ENCODE measurements at regions not wholly inside any gene's neighbourhood (a gene's known extent, or its start where the extent isn't known, plus 50 kb on each side); places are given as distances from the start of the nearest gene placed in this dataset.
"Not testable (repeated sequence)": the region's sequence is repeated elsewhere in the genome, so short reads cannot be mapped to it uniquely, and the experiment has no call there.

- not testable (repeated sequence) for DNase-seq (ENCODE audit: low read depth in 2 of 2)
These were observed 53.6 kb upstream of the PLGLB1 start for GRCh38 chr2:87075054-87075790.

DNA sequence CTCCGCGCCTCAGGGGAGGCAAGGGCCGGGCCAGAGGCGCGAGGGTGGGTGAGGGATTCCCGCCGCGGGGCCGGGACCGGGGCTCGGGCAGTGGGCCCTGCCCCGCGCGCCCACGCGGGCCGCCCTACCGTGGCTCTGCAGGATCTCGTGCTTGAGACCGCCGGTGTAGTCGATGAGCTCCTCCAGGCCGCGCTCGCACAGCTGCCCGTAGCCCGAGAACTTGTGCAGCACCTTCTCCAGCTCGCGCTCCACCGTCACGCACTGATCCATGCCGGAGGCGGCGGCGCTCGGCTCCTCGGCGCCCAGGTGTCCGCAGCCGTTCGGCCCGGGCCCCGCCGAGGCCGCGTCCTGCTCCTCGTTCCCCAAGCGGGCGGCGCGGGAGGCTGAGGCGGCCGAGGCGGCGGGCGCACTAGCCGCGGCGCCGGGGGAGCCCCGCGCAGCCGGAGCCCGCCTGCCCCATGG, 54.2 kb upstream of the PLGLB1 start:
- peak; percentile 22 to 31 for DNase-seq (ENCODE audit: low read depth in 2 of 2)

GRCh38 chr2:87076253-87077123, 54.8 kb upstream of the PLGLB1 start:
- peak; percentile 73 to 84 for DNase-seq (ENCODE audit: low read depth in 2 of 2)

- DNase-seq (ENCODE audit: low read depth in 2 of 2): not testable (repeated sequence)
These were observed 55.4 kb upstream of the PLGLB1 start for GRCh38 chr2:87077124-87077446.

- DNase-seq (ENCODE audit: low read depth in 2 of 2): not testable (repeated sequence)
These were observed 60.1 kb upstream of the PLGLB1 start for GRCh38 chr2:87081727-87082126.

GRCh38 chr2:87088079-87088478, 66.4 kb upstream of the PLGLB1 start:
- DNase-seq (ENCODE audit: low read depth in 2 of 2): not testable (repeated sequence)

- DNase-seq (ENCODE audit: low read depth in 2 of 2): not testable (repeated sequence)
These were observed 67.8 kb upstream of the PLGLB1 start for GRCh38 chr2:87089401-87089800.

DNA sequence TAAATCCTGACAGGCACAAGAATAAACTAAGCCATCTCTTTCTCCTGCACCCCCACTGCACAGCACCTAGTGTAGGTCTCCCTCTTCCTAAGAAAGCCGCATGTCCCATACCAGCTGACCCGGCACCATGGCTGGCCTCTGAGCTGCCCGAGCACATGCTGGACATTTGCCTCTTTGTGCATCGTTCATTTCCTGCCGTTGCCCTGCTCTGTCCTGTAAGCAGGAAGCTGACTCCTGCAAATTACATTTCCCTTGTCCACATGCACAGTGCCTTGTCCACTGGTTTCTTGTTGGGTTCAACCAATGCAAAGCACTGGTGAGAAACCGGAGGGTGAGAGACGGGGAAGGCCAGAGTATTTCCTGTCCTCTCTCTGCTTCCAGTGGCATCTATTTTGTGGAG, 71.6 kb upstream of the PLGLB1 start:
- not testable (repeated sequence) for DNase-seq (ENCODE audit: low read depth in 2 of 2)

DNA sequence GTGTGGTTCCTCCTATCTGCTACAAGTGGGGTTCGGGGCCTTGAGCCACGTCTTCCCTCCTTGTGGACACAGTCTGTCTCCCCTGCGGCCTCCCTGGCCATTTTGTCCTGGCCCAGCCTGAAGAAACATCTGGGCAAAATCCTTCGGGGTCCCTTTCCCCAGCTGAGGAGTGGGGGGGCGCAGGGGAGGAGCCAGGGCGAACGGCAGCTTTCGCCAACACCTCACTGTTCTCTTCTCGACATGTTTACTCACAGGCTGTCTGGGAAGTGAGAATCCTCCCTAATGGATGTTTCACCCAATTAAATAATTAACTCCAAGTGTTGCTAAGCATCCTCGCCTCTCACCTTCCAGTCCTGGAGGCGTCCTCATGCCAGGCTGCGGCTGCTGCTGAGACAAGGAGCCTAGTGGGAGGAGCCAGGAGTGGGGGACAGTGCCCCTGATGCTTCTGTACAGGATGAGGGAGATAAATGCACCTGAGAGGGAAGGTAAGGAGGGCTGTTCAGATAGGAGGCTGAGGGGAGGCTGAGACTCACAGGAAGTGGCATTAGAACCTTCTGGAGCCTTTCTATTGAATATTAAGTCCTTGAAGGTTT, 72.4 kb upstream of the PLGLB1 start:
- not testable (repeated sequence) for DNase-seq (ENCODE audit: low read depth in 2 of 2)

- not testable (repeated sequence) for DNase-seq (ENCODE audit: low read depth in 2 of 2)
These were observed 74.2 kb upstream of the PLGLB1 start for GRCh38 chr2:87095804-87096203.

DNA sequence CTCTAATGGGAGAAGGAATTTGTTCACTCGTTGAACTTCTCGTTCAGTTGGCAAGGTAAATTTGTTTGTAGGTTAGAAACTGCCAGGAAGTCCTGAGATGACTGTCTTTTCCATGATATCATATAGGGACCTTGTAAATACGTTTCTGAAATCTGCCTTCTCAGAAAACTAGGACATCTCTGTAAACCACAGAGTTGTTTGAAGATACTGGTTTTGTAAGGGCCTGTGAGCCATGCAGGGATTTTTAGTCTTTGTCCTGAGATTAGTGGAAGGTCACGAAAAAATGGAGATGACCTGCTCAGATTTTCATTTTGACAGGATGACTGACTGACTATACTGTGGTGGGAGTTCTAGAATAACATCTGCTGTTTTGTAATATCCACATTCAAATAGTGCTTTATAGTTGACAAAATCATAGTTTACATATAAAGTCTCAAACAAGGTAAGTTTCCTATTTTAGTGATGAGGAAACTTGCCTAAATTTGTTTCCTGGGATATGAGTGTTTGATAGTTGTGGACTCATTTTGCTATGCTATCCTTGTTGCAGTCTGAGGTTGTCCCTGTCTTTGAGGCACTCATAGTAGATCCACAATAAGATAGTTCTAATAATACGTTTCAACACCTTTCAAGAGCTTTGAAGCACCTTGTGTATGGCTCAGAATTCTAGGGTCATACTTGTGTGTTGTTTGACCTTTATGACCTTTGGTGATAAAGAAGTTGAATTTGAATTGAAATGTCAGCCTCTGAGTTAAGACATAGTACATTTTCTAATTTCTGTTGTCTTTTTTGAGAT, 107.3 kb upstream of the PLGLB1 start:
- DNase-seq (ENCODE audit: low read depth in 2 of 2): not testable (repeated sequence)

GRCh38 chr2:87132577-87132976, 110.9 kb upstream of the PLGLB1 start:
- DNase-seq (ENCODE audit: low read depth in 2 of 2): not testable (repeated sequence)

- not testable (repeated sequence) for DNase-seq (ENCODE audit: low read depth in 2 of 2)
These were observed 130.3 kb upstream of the PLGLB1 start for GRCh38 chr2:87151835-87152493.

- DNase-seq (ENCODE audit: low read depth in 2 of 2): not testable (repeated sequence)
These were observed 152.8 kb upstream of the PLGLB1 start for GRCh38 chr2:87174454-87174853.

DNA sequence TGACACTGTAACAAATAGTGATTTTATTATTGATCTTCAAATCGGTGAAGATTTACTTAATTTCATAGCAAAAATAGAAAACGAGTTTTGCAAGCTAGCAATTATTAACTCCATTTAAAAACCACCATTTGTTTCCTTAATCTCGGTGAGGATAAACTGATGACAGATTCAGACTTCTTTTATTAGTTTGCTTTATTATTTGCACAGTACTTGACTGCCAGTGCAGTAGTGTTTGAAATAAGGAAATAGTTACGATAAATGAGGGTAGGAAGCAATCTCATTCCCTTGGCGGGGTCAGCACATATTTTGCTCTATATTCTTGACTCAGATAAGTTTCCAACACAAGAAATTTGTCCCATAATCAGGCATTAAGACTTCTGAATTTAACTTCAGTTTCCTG, 161.7 kb upstream of the PLGLB1 start:
- DNase-seq (ENCODE audit: low read depth in 2 of 2): not testable (repeated sequence)

DNA sequence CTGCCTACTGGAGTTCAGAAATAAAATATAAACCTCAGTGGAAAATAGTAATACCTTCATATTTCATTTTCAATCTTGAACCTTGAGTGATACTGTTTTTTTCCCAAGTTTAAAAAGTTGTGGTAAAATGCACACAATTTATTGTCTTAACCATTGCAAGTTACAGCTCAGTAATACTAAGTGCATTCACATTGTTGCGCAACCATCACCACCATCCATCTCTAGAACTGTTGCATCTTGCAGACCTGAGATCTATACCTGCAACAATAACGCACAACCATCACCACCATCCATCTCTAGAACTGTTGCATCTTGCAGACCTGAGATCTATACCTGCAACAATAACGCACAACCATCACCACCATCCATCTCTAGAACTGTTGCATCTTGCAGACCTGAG, 162.6 kb upstream of the PLGLB1 start:
- DNase-seq (ENCODE audit: low read depth in 2 of 2): not testable (repeated sequence)

DNA sequence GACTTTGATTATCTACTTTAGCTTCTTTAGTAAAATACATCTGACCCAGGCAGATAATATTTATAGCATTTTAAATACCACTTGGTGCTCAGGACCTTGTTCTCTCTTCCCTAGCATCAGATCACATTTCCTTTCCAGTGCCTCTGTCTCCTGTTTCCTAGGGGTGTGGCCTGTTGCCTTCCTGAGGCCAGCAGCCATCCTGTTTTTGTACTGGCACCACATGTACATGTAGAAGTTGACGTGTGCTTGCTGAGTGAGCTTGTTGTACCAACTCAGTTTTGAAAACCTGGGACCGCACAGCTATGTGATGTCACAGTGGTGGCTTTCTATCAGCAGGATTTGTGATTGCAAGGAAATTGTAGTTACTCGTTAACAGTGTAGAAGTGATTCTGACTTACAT, 167.6 kb upstream of the PLGLB1 start:
- DNase-seq (ENCODE audit: low read depth in 2 of 2): not testable (repeated sequence)

DNA sequence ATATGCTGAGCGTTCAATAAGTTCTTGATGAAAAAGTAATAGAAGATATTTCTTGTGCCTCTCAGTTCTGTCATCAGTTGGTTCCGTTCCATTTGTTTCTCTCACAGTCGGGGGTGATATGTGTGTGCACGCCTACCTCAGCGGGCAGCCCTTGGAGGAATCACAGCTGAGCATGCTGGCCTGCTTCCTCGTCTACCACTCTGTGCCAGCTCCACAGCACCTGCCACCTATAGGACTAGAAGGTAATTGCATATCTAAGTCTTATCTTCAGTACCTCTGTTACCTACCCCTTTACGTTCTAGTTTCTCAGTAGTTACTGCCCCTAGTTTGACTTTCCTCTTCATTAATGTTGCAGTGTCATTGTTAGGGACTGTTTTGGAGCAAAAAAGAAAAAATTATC, 171.7 kb upstream of the PLGLB1 start:
- DNase-seq (ENCODE audit: low read depth in 2 of 2): not testable (repeated sequence)

DNA sequence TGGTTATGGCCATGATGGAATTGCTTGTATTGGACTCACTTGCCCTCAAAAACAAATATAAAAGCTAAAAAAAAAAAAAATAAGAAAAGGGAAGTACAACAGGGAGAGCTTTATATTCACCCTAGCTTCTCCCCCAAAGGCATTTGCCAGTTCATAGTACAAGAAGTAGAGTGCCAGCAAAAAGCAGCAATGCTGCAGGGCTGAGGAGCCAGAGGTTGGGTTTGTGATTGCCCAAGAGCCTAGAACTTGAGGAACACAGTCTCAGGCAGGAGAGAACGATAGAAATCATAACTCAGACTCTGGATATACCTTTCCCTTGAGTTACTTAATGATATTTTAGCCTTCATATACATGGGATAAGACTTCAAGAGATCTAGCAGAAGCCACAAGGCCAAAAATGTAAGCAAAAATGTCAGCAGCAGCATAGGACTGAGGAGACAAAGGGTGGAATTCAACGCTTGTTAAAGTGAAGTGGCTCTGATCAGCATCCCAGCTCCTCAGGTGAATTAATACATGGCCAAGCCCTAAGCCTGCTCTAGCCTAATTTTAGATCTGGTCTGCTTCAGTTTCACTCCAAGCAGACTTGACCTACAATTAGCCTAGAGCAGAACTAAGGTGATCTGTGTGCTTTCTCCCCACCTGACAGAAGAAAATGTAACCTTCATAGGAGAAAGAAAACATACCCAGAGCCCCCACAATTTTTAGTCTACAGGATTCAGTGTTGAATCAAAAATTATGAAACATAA, 172.8 kb upstream of the PLGLB1 start:
- not testable (repeated sequence) for DNase-seq (ENCODE audit: low read depth in 2 of 2)

- DNase-seq (ENCODE audit: low read depth in 2 of 2): not testable (repeated sequence)
These were observed 175.2 kb upstream of the PLGLB1 start for GRCh38 chr2:87196720-87197388.

Data from activated CD8-positive, alpha-beta memory T cell treated with anti-CD3 and anti-CD28 coated beads for 4 hours (primary cell).